ENCODE measurements at regions not wholly inside any gene's neighbourhood (a gene's known extent, or its start where the extent isn't known, plus 50 kb on each side); places are given as distances from the start of the nearest gene placed in this dataset.

- WGBS = 93% methylated on average over 2 of the region's 2 CpGs
- Histone ChIP-seq H3K36me3 (no peaks in the 10 kb centered on the region), H3K27me3 (replicated peaks; ENCODE audit: insufficient read depth) (no peaks in the 10 kb centered on the region), H3K4me3 (no peak overlapping the region), H3K9me3 (no peaks in the 10 kb centered on the region), H3K27ac (no peak overlapping the region), H3K4me1 (replicated peaks) (no peaks in the 10 kb centered on the region)
- DNase-seq (ENCODE audit: low spot score) = no peak
- TF ChIP-seq CTCF (IDR thresholded peaks at IDR 0.05) (no peak), POLR2A (IDR thresholded peaks at IDR 0.05) (no peak), POLR2AphosphoS5 (IDR thresholded peaks at IDR 0.05) (no peak)
- intact Hi-C loops (cut with DNase I) = no loop called here
These were observed 154.9 kb downstream of the GLUL start for GRCh38 chr1:182236651-182237077.

GRCh38 chr1:182235952-182236650, 155.5 kb downstream of the GLUL start:
- intact Hi-C loops (cut with DNase I) = no loop called here
- WGBS = 88% methylated on average over 11 of the region's 11 CpGs
- Histone ChIP-seq H3K4me1 (replicated peaks) (no peaks in the 10 kb centered on the region), H3K36me3 (no peaks in the 10 kb centered on the region), H3K27ac (no peak overlapping the region), H3K9me3 (no peaks in the 10 kb centered on the region), H3K4me3 (no peak overlapping the region), H3K27me3 (replicated peaks; ENCODE audit: insufficient read depth) (no peaks in the 10 kb centered on the region)
- no peak for TF ChIP-seq POLR2A (IDR thresholded peaks at IDR 0.05)
- TF ChIP-seq POLR2AphosphoS5 (IDR thresholded peaks at IDR 0.05) = no peak
- no peak for TF ChIP-seq CTCF (IDR thresholded peaks at IDR 0.05)
- DNase-seq (ENCODE audit: low spot score) = no peak

GRCh38 chr1:182235604-182235951, 156.0 kb downstream of the GLUL start:
- intact Hi-C loops (cut with DNase I) = no loop called here
- Histone ChIP-seq H3K27ac (no peak overlapping the region), H3K36me3 (no peaks in the 10 kb centered on the region), H3K4me1 (replicated peaks) (no peaks in the 10 kb centered on the region), H3K27me3 (replicated peaks; ENCODE audit: insufficient read depth) (no peaks in the 10 kb centered on the region), H3K4me3 (no peak overlapping the region), H3K9me3 (no peaks in the 10 kb centered on the region)
- TF ChIP-seq POLR2AphosphoS5 (IDR thresholded peaks at IDR 0.05) (no peak), POLR2A (IDR thresholded peaks at IDR 0.05) (no peak), CTCF (IDR thresholded peaks at IDR 0.05) (no peak)
- DNase-seq (ENCODE audit: low spot score) = no peak
- WGBS = 74% methylated on average over 2 of the region's 2 CpGs

- intact Hi-C loops (cut with DNase I) = no loop called here
- WGBS = 60% methylated on average over 4 of the region's 4 CpGs
- no peak overlapping the region for H3K27ac ChIP-seq
These were observed 161.6 kb downstream of the GLUL start for GRCh38 chr1:182229921-182230491.

More at GRCh38 chr1:182229921-182230491, 161.6 kb downstream of the GLUL start:
- H3K27me3 ChIP-seq (replicated peaks; ENCODE audit: insufficient read depth) = no peaks in the 10 kb centered on the region
- no peak overlapping the region for H3K4me3 ChIP-seq
- no peaks in the 10 kb centered on the region for H3K36me3 ChIP-seq
- no peaks in the 10 kb centered on the region for H3K4me1 ChIP-seq (replicated peaks)
- no peak for DNase-seq (ENCODE audit: low spot score)
- no peaks in the 10 kb centered on the region for H3K9me3 ChIP-seq
- TF ChIP-seq CTCF (IDR thresholded peaks at IDR 0.05) = no peak
- no peak for TF ChIP-seq POLR2AphosphoS5 (IDR thresholded peaks at IDR 0.05)
- TF ChIP-seq POLR2A (IDR thresholded peaks at IDR 0.05) = no peak
